GM18511 (cell line): ENCODE measurements at regions not wholly inside any gene's neighbourhood (a gene's known extent, or its start where the extent isn't known, plus 50 kb on each side); places are given as distances from the start of the nearest gene placed in this dataset.
"Not testable (repeated sequence)": the region's sequence is repeated elsewhere in the genome, so short reads cannot be mapped to it uniquely, and the experiment has no call there.

Source experiments
- ATAC-seq: cut with Tn5 transposase; IDR thresholded peaks from one replicate; pipeline ENCODE4 v1.9.1; 2021; ENCODE audit warnings: mild to moderate bottlenecking, moderate library complexity; ENCODE audit not compliant: unreplicated experiment

DNA sequence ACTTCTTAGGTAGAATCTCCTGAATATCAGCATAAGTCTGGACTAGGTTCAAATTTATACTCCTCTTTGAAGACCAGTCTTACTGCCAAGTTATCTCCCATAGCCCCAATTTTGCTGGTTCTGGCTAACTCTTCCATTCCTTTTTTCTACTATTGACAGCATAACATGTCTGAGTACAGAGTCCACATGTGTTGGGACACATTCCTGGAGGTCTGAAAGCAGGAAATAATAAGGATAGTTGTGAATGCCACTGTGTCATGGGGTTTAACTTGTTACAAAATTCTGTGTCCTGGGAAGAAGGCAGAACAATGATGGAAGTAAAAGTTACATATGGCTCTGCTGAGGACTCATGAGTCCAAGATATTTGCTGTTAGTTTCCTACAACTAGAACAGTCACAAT, 57.4 kb upstream of the ZBTB20 start:
- no peak for ATAC-seq

DNA sequence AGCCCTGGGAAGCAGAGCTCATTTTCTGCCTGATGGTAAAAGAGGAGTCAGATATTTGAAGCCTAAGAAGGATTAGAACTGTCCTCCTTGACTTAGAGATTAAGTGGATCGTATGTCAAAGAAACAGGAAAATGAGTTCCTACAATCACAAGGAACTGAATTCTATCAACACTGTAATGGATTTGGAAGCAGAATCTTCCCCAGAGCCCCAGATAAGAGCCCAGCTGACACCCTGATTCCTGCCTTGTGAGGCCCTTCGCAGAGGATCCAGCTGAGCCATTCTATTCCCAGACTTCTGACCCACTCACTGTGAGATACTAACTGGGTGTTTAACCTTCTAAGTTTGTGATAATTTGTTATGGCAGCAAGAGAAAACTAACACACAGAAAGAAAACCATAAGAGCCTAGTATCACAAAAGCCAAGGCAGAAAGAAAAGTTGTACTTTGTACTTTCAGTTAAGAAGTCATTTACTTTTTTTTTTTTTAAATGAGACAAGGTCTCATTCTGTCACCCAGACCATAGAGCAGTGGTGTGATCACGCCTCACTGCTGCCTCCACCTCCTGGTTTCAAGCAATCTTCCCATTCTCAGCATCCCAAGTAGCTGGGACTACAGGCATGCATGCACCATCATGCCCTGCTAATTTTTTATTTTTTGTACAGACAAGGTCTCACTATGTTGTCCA, 61.1 kb upstream of the ZBTB20 start:
- ATAC-seq, result no peak

DNA sequence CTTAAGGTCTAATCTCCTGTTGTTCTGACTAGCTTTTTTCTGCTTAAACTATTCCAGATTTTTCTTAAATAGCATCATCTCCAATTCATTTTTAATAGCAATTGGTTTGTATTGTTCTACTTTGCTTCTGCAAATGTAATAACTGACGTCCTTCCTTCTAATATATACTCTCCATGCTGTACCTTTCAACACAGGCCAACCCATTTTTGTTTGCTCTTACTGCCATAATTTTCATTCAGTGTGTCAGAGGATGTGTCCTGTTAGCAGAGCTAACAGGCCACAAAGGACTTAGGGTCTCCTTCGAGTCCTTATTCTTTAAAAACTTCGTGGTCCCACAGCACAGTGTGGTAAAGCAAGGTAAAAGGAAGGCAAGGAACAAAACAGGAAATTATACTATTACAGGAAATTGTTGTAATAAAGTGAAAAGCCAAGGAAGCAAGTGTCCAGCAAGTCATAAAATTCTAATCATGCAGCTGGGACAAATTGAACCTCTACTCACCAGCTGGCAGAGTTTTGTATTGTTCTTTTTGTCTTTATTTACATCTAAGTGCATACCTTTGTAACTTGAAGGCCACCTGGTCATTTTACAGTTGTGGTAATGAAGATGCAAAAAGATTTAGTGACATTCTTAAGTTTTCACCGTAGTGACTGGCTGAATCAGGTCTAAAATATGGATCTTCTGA, 64.9 kb upstream of the ZBTB20 start:
- ATAC-seq, result no peak

DNA sequence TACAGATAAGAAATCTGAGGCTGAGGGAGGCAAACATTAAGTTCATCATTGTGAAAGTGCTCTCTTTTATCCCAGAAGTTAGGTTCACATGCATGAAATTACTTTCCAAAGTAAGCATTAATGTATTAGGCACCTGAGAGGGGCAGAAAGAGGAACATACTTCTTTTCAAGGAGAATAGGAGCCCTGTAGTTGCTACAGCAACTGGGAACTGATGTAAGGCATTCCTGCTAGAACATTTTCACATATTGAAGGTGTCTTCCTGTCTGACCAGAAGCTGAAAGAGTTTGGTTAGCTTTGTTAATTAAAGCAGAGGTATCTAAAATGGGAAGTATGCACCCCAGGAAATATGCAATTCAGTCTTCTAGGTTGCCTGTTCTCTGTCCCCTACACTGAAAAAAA, 65.5 kb upstream of the ZBTB20 start:
- ATAC-seq, result no peak

DNA sequence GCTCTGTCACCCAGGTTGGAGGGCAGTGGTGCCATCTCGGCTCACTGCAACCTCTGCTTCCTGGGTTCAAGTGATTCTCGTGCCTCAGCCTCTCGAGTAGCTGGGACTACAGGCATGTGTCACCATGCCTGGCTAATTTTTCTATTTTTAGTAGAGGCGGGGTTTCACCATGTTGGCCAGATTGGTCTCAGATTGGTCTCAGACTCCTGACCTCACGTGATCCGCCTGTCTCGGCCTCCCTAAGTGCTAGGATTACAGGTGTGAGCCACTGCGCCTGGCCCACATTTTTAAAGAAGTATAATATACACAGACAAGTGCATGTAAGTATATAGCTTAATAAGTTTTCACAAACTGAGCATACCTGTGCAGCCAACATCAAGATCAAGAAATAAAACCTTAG, 66.0 kb upstream of the ZBTB20 start:
- not testable (repeated sequence) for ATAC-seq

DNA sequence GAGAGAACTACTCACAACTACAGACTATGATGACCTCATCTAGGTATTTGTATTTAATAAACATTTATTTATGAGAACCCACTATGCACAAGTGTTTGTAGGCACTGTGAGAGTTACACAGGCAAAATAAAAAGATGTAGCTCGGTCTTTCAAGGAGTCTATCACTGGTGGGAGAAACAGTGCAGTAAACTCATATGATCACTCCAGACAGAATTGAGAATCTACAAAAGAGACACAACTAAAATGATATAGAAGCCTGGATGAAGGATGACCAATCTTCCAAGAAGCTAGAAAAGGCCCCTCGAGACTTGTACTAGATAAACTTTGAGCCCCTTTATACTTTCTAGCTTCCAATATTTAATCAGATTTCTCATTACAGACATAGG, 70.2 kb upstream of the ZBTB20 start:
- ATAC-seq, result no peak

DNA sequence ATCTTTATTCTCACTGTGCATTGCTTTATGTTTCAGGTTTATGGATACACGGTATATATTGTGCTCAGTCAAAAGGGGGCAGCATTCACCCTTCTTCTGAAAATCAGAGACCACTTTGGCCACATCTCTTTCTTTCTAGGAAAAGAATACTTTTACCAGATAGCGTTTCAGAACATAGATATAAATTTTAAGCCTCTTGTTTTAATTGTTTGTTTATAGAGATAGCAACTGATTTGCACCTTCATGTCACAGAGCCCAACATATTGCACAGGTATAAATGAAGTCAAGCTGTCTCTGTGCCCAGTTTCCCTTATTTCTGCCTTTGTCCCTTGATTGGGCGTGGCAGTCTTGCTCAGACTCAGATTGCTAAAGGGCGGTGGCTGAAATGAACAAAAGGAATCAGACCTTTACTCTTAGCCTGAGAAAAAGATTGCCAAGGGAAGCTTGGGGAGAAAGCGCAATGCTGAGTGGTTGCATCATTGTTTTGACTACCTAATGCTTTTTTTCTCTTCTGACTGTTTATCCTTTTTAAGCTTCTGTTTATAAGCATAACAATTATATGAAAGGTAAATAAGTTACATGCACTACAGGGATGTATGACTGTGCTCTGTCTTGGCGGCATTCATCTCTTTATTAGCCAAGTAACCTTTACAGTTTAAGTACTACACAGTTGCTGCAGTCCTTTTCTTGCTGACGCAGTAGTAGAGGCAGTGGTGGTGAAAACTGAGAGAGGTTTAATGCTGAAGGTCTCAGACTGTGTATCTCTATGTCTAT, 70.8 kb upstream of the ZBTB20 start:
- ATAC-seq, result no peak

DNA sequence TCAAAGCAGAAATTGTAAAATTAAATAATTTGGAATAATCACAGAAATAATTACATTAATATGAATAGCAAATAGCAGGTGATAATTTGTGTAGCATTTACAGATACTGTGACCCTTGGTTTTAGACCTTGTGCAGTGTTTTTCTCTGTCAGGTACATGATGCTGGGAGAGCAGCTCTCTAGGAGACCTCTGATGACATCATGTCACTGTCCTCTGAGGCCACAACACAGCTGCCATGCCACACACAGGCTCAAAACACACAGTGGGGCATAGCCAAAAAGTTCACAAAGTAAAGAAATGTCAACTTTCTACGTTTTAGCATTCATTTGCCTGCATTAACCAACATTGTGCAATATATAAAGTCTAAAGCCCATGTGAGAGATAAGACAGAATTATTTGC, 71.8 kb upstream of the ZBTB20 start:
- no peak for ATAC-seq

DNA sequence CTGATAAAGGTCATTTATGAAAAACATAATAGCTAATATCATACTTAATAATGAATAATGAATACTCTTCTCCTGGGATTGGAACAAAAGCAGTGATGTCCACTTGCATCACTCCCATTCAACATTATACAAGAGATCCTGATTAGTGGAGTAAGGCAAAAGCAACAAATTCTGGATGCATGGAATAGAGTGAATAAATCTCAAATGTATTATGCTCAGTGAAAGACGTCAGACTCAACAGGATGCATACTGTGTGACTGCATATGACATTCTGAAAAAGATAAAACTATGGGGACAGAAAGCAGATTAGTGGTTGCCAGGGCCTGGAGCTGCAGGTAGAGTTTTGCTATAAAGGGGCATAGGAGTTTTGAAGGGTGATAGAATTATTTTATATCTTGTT, 77.6 kb upstream of the ZBTB20 start:
- no peak for ATAC-seq

DNA sequence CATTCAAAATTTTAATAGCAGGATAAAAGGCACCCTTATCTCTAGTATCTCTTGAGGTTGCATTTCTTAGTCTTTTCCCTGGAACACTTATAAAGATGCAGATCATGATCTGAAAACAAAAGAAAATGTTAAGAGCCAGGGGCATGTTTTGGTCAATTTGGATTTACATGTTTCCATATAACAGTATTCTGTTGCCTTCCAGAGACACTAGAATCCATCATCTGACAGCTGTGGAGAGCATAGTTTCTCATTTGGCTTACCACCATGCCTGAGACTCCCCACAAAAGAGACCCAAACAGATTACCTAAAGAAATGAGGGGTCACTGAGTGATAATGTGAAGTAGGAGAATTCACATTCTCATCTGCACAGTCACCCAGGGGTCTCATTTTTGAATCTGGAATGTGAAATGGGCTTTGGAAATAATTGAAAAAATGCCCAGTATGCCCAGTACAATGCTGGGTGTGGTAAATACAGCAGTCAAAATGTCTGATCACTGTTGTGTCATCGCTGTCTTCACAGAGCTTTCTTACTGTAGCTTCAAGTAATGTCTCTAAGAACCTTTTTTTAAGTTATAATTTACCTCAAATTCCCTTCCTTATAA, 79.9 kb upstream of the ZBTB20 start:
- no peak for ATAC-seq

DNA sequence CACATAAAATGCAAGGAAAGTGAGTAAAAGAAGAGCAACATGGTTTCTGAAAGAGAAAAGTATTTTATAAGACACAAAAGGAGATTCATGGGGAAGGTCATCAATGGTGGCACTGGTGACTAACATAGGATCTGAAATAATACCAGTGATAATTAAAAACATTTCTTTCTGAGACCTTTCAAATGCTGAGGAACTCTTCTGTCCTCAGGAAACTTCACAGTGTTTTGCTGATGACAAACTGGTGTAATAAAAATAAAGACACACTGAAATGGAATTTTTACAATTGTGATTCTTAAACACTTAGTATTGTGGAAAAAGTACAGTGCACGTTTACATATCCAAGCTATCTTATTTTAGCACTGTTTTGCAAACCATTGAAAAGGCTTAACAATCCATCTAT, 80.4 kb upstream of the ZBTB20 start:
- no peak for ATAC-seq

DNA sequence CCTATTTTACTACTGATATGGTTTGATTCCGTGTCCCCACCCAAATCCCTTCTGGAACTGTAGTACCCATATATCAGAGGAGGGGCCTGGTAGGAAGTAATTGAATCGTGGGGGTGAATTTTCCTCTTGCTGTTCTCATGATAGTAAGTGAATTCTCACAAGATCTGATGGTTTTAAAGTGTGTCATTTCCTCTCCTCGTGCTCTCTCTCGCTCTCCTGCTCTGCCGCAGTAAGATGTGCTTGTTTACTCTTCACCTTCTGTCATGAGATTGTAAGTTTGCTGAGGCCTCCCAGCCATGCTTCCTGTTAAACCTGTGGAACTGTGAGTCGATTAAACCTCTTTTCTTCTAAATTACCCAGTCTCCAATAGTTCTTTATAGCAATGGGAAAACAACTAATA, 81.2 kb upstream of the ZBTB20 start:
- no peak for ATAC-seq

DNA sequence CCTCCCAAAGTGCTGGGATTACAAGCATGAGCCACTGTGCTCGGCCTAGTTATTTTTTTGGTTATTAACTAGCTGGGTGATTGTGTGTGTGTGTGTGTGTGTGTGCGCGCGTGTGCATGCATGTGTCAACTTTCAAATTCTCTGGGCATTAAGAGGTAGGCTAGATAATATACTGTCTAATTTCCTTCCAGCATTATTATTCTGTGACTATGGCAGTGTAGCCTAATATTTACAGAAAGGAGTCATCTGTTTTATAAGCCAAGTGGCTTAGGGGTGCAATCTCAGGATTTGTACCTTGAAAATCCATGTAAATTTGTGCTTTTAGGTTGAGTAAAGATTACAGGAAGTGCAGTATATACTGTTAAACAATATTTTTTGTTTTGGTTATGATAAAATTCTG, 85.1 kb upstream of the ZBTB20 start:
- ATAC-seq, result no peak

DNA sequence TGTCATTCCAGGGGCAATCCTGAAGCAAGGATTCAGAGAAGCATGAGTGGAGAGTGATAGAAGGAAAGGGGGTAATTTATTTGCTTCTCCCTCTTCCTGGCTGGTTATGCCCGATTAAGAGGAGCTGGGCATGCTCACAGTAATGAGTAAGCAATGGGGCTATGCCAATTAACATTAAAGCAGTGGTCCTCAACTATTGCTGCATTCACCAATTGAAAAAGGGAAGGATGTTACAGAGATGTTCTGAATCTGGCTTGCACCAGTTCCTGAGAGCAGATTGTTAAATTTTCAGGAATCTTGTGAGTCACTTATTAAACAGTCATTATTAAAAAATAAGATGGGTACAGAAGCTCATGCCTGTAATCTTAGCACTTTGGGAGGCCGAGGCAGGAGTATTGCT, 85.9 kb upstream of the ZBTB20 start:
- no peak for ATAC-seq

DNA sequence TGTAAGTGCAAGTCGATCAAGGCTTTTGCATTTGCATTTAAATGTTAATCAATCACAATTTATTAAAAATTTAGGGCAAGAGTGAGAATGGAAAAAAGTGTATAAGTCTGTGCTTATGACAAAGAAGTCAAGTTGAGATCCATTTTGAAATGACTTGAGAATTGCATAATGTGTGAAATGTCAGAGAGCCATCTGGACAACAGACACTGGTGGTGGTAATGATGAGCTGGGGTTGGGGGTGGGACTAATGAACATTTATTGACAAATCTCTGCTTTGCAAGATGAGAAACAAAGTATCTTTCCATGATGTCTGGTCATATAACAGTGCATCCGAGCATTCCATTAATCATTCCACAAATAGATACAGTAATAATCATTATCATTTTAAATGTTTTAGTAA, 89.4 kb upstream of the ZBTB20 start:
- no peak for ATAC-seq

DNA sequence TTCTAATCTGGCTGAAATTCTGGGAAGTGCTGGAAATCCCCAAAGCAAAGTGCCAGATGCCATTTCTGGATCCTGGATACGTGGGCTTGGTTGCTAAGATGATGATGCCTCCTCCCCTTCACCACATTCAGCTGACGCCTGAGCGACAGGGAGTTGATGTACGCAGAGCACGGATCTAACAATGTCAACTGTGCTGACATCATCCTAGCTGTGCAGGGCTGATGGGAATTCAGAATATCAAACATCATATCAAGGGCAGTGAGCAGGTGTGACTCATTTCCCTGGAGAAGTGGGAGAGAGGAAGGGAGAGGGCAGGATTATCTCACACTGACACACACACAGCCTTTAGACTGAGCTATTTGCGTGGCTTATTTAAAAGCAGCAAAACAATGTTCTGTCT, 92.6 kb upstream of the ZBTB20 start:
- ATAC-seq, result no peak

DNA sequence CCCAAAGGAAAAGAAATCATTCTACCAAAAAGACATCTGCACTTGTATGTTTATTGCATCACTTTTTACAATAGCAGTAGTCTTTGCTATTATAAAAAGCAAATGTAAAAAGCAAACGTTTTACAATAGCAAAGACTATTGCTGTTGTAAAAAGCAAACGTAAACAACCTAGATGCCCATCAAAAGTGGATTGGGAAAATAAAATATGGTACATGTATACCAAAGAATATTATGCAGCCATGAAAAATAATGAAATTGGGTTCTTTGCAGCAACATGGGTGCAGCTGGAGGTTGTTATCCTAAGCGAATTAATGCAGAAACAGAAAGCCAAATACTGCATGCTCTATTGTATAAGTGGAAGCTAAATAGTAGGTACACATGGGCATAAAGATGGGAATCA, 97.3 kb upstream of the ZBTB20 start:
- no peak for ATAC-seq

DNA sequence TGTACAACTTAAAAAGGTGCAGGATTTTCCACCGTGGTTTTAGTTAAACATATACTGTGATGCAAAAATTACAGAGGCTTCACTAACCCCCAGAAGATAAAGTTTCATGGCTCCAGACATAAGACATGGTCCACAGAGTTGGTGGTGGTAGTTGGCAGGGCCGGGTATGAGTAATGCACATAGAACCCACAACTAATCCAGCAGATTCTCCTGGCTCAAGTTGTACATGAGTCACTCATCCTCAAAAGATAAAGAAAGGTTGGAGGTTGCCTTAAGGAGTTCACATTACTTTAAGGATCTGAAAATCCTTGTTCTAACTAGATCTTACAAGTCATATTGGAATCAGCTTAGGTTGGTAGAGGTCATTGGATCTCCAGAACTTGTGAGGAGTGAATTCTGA, 98.3 kb upstream of the ZBTB20 start:
- ATAC-seq, result no peak

DNA sequence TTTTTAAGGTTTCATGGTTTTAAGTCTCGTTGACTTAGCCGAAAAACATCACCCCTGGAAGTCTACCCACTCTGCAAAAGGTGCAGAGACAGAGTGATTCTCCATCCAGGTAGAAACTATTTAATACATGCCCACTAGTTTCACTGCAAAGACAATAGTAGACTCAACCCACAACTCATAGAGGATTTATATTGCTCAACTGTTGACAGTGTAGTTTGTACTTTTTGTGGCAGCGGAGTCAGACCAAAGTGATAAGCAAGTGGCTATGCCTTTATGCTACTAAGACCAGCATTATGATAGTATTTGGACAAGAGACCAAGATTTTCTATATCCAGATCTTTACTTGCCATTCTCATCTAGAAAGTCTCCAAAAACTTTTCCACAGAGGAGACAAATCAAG, 98.8 kb upstream of the ZBTB20 start:
- no peak for ATAC-seq

DNA sequence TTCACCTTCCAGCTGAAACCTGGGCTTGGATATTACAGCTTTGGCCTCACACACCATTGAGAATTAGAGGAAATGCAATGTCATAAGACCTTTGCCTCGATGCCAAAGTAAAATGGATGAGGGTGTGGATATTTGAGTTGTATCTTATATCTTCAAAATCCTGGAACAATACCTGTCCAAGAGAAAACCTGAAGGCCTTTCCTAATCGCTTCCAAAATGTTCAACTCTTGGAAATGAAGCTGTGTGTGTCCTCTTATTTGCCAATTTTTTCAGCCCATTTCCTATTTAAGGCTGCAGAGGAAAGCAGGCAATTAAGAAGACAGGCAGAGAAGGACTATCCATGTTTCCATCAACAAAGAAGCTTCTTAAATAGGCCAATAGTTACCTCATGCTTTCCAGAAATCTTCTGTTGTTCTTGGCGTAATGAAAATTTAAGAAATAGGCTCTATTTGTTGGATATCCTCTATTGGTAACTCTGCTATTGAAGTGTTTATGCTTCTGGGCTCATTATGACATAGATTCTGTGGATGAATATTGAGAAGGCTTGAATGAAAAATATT, 99.5 kb upstream of the ZBTB20 start:
- no peak for ATAC-seq

DNA sequence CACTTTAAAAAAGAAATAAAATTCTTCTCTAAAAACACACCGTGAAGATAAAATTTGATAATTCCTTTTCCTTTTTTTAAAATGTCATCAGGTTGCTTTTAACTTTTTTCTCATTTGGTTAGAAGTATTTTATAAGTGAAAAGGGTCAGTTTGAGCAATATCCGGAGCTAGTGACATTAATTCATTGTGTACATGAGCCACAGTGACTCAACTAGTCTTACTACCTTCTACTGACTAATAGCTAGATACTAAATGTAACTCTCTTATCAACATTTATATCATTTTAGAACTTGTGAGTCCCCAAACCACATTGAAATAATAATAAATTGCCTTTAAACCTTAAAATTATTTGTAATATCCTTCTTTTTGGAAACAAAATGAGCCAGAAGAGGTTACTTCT, 101.2 kb upstream of the ZBTB20 start:
- ATAC-seq, result no peak

DNA sequence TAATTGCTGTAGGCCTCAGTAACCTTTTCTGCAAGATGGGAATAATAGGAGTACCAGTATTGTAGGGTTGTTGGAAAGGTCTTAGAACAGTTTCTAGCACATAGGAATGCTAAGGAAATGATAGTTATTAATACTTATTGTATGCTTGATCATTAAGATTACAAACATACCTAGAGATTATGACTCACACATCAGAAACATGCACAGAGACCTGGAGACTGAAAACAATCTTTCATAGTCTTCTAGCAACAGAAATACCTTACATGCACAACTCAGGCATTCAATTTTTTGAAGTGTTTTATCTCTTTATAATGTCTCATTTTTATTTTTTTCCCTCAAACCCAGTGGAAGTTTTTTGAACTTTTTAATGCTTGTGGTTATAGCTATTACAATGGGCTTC, 104.4 kb upstream of the ZBTB20 start:
- ATAC-seq, result no peak
